ENCODE measurements at regions not wholly inside any gene's neighbourhood (a gene's known extent, or its start where the extent isn't known, plus 50 kb on each side); places are given as distances from the start of the nearest gene placed in this dataset.

- intact Hi-C loops (cut with DNase I), result no loop called here
- no peaks in the 10 kb centered on the region for H3K36me3 ChIP-seq
- no peaks in the 10 kb centered on the region for H3K4me1 ChIP-seq
- DNase-seq, result no peak
- H3K9me3 ChIP-seq, result no peaks in the 10 kb centered on the region
- TF ChIP-seq CTCF (IDR thresholded peaks at IDR 0.05), result no peak
- no peak overlapping the region for H3K4me3 ChIP-seq
- no peaks in the 10 kb centered on the region for H3K27me3 ChIP-seq
- no peak overlapping the region for H3K9ac ChIP-seq (ENCODE audit: low read depth in 2 of 2, low read length in 2 of 2)
- no peak overlapping the region for H3K27ac ChIP-seq
Observed at GRCh38 chr2:134774786-134775641, 56.2 kb upstream of the TMEM163 start.

DNA sequence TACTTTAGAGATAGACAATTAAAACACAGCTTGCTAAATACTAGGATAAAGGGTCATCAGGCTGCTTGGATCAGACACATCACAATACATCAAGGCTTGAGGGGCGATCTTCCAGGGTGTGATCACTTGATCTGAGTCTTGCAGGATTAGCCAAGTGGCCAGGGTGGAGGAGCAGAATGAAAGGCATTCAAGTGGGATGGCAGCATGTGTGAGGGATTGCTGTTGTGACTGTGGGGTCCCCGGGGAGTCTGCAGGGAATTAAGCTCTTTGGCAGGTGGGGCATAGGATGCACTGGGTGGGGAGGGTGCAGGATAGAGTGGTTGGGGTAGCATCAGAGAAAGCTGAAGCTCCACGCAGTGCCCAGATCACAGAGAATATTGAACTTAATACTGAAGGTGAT lies 58.0 kb upstream of the TMEM163 start:
- H3K9ac ChIP-seq (ENCODE audit: low read depth in 2 of 2, low read length in 2 of 2), result no peak overlapping the region
- no peak for DNase-seq
- TF ChIP-seq CTCF (IDR thresholded peaks at IDR 0.05), result no peak

GRCh38 chr2:134777593-134777992 lies 58.8 kb upstream of the TMEM163 start:
- H3K27me3 ChIP-seq, result no peaks in the 10 kb centered on the region
- no peaks in the 10 kb centered on the region for H3K9me3 ChIP-seq
- intact Hi-C loops (cut with DNase I), result no loop called here
- no peak overlapping the region for H3K27ac ChIP-seq
- DNase-seq, result no peak
- H3K4me1 ChIP-seq, result no peaks in the 10 kb centered on the region
- H3K36me3 ChIP-seq, result no peaks in the 10 kb centered on the region
- no peak overlapping the region for H3K9ac ChIP-seq (ENCODE audit: low read depth in 2 of 2, low read length in 2 of 2)
- H3K4me3 ChIP-seq, result no peak overlapping the region
- no peak for TF ChIP-seq CTCF (IDR thresholded peaks at IDR 0.05)

More for the DNA sequence above, 58.0 kb upstream of the TMEM163 start:
- H3K4me3 ChIP-seq, result no peak overlapping the region
- no peaks in the 10 kb centered on the region for H3K4me1 ChIP-seq
- H3K27ac ChIP-seq, result no peak overlapping the region
- intact Hi-C loops (cut with DNase I), result no loop called here
- H3K27me3 ChIP-seq, result no peaks in the 10 kb centered on the region
- no peaks in the 10 kb centered on the region for H3K9me3 ChIP-seq
- H3K36me3 ChIP-seq, result no peaks in the 10 kb centered on the region

DNA sequence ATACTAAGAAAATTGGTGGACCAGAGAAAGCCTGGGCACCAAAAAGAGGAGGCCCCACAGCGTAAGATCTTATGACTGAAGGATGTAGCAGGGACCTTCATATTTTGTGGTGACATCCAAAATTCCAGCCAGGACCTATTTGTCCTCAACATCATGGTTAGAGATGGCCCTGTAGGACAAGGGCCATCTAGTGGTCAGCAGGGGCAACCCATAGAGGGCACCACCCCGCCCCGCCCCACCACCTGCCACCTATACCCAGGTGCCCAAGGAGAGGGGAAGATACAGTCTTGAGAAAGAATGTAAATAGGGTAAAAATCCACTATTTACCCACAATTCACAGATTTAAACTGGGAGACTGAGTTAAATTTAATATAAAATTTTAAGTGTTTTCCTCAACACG lies 59.6 kb upstream of the TMEM163 start:
- no peak for DNase-seq
- no peak for TF ChIP-seq CTCF (IDR thresholded peaks at IDR 0.05)
- Histone ChIP-seq H3K27ac (no peak overlapping the region), H3K27me3 (no peaks in the 10 kb centered on the region), H3K4me3 (no peak overlapping the region), H3K4me1 (no peaks in the 10 kb centered on the region), H3K9ac (ENCODE audit: low read depth in 2 of 2, low read length in 2 of 2) (no peak overlapping the region), H3K36me3 (no peaks in the 10 kb centered on the region), H3K9me3 (no peaks in the 10 kb centered on the region)
- intact Hi-C loops (cut with DNase I), result no loop called here

DNA sequence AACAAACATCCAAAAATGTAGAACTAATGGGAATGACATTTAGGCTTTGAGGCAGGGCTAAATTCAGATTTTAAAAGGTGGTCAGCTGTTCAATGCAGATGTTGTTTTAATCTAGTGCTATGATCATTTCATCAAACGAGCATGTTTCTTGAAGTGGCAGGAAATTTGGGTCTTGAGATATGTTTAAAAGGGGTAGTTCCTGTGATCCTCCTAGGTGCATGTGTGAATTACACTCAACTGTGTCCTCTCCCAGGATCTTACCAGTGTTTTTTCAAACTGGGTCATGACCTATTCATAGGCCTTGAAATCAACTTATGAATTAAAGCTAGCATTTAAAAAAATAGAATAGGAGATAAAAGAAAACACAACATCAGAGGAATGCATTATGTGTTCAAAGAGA lies 57.4 kb upstream of the ACMSD start:
- Histone ChIP-seq H3K27me3 (no peaks in the 10 kb centered on the region), H3K9ac (ENCODE audit: low read depth in 2 of 2, low read length in 2 of 2) (no peak overlapping the region), H3K27ac (no peak overlapping the region), H3K4me3 (no peak overlapping the region), H3K4me1 (no peaks in the 10 kb centered on the region), H3K9me3 (no peaks in the 10 kb centered on the region), H3K36me3 (no peaks in the 10 kb centered on the region)
- intact Hi-C loops (cut with DNase I), result loop anchor here (10.0 kb wide), 1 partner anchor 114 kb away; no protein-coding TSS in a partner anchor
- TF ChIP-seq CTCF (IDR thresholded peaks at IDR 0.05), result no peak
- no peak for DNase-seq

Measured in colonic mucosa (tissue), 4 donors.